Loucy (cell line): ENCODE measurements at regions not wholly inside any gene's neighbourhood (a gene's known extent, or its start where the extent isn't known, plus 50 kb on each side); places are given as distances from the start of the nearest gene placed in this dataset.

Source experiments
- EZH2phosphoT487 ChIP-seq: fragments of 200-600 bp; IDR thresholded peaks from 2 replicates; pipeline ENCODE4 v1.6.1; 2018; ENCODE audit warnings: antibody characterized with exemption, mild to moderate bottlenecking, moderate library complexity, borderline replicate concordance
- TF ChIP-seq, protein P1 (sequence below): fragments of 200-600 bp; sonication (generic); conservative IDR thresholded peaks from 2 replicates; pipeline ENCODE4 v1.5.1; 2014; ENCODE audit warnings: mild to moderate bottlenecking, antibody characterized with exemption, low read length

DNA sequence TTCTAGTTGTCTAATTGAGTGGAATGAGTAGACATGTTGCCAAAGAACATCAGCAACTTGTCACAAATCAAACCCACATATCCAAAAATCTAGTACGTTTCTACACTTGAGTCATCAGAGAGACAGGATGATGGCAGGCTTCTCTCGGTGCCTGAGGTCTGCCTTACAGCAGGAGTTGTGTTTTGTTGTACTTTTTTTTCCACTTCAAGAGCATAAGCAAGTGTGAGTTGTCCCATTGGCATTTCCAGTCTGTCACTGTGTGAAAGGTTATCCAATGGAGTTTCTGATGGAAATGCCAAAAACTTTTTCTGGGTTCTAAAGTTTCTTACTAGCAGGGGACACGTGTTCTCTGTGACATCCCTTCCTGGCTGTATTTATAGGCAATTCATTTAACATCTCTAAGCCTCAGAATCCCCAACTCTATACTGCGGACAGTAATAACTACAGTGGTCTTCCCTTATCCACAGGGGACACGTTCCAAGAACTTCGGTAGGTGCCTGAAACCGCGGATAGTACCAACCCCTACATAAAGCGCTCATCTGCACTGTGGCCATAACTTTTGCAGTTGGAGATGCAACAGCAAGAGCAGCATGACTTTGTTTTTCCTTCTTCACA lies 246.5 kb downstream of the SYK start:
- TF ChIP-seq, protein P1, sequence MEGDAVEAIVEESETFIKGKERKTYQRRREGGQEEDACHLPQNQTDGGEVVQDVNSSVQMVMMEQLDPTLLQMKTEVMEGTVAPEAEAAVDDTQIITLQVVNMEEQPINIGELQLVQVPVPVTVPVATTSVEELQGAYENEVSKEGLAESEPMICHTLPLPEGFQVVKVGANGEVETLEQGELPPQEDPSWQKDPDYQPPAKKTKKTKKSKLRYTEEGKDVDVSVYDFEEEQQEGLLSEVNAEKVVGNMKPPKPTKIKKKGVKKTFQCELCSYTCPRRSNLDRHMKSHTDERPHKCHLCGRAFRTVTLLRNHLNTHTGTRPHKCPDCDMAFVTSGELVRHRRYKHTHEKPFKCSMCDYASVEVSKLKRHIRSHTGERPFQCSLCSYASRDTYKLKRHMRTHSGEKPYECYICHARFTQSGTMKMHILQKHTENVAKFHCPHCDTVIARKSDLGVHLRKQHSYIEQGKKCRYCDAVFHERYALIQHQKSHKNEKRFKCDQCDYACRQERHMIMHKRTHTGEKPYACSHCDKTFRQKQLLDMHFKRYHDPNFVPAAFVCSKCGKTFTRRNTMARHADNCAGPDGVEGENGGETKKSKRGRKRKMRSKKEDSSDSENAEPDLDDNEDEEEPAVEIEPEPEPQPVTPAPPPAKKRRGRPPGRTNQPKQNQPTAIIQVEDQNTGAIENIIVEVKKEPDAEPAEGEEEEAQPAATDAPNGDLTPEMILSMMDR: no peak
- no peak for TF ChIP-seq EZH2phosphoT487
